ENCODE measurements at regions not wholly inside any gene's neighbourhood (a gene's known extent, or its start where the extent isn't known, plus 50 kb on each side); places are given as distances from the start of the nearest gene placed in this dataset.

DNA sequence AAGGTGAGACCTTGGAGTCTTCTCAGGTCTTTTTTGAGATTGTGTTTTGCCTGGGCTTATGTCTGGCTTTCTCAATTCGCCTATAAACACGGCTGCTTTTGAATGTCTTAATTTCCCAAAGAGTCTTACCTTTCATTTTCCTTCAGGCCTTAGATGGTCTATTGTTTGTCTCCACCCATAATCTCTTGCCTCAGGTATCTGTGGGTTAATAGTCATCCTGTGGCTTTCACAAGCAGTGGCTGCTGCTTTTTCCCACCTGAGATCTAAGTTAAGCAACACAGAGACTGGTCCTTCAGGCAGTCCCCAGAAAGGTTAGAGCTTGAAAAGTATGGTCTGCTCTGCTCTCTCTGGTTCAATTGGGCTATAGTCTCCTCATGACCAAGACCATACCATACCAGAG lies 275.3 kb downstream of the INSIG2 start:
- DNase-seq (ENCODE audit: insufficient read length, low spot score) (no peak), FAIRE-seq (no peak)

DNA sequence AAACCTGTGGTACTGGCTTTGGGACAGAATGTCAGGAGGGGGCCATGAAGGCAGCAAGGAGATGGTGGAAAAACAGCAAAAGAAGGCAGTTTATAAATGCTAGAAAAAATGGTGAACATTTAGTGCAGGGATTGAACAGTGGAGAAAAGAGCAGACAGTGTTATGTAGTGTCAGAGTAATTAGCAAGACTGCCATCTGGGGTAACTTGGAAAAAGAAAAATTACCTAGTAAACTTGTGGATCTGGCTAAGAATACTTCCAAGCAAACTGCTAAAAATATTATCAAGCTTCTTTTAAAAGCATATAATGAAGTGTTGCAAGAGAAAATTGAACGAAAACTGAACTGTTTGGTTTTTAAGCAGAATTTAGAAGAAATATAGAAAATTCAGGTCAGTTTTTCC lies 267.8 kb downstream of the INSIG2 start:
- FAIRE-seq, result no peak
- DNase-seq (ENCODE audit: insufficient read length, low spot score), result no peak

DNA sequence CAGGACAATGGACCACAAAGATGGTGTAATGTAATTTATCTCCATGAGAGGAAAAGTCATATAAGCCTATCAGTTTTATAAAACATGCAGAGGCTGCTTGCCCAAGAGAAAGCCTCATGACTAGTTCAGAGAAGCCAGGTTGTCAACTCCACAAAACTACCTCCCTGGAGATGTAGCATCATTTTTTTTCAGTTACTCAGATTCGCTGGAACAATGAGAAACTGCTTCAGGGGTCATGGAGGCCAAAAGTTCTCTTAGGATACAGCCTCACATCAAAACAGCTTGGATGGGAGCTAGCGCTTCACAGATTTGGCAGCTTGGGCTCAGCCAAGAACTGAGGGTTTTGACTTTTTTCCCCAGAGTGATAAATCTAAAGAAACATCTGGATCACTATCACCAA lies 263.5 kb downstream of the INSIG2 start:
- DNase-seq (ENCODE audit: insufficient read length, low spot score) (no peak), FAIRE-seq (no peak)

DNA sequence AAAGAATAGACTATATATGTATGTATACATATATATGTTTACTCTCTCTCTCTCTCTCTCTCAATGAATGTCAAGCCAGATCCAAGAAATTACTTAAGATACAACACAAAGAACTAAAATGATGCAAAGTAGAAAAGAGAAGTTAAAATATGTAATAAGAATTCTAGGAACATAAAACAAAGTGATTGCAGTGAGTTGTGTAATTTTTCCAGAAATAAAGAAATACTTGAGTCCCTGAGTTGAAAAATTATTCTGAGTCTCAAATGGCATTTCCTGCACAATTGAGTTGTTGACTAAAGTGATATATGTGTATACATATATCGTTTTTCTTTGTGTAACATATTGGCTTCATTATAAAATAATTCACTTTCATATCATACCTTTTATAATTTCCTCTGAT lies 262.4 kb downstream of the INSIG2 start:
- no peak for FAIRE-seq
- no peak for DNase-seq (ENCODE audit: insufficient read length, low spot score)

DNA sequence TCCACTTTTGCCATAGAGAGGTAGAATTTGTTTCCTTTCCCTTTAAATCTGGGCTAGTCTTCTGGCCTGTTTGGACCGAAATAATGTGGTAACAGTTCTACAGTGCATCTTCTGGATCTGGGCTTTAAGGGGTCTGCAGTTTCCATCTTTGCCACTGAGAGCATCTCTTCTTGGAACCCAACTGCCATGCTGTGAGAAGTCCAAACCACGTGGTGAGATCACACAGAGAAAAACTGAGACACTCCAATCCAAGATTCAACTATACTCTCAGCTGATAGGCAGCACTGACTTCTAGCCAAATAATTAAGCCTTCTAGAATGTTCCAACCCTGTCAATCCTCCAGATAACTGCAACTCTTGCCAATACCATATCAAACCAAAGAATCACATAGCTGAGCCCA lies 261.1 kb downstream of the INSIG2 start:
- DNase-seq (ENCODE audit: insufficient read length, low spot score) (no peak), FAIRE-seq (no peak)

DNA sequence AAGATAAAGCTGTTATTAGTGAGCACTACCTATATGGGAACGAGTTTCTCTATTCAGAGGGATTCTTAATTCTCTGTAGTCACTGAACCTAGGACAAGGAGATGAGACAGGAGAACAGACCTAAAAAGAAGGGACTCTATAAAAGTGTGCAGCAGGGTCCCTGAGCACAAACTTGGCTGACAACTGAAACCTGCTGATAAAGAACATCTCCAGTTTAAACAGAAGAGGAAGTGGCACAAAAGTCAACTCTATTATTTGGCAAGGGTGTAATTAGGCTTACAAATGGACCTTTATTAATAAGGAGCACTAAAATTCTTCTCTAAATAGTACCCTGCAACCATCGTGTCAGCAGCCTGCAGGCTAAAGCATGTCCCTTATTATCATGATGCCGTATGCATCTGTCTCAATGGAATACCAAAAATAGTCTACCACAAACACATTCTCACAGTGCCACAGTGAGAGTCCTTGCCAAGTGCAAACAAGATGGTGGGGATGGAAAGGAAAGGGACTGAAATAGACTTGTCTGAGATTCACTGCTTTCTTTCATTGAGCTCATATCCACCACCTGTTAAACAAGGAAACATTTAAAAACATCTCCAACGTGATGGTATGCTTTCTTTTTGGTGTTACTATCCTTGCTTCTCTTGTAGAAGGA lies 260.2 kb downstream of the INSIG2 start:
- DNase-seq (ENCODE audit: insufficient read length, low spot score), result no peak
- no peak for FAIRE-seq

DNA sequence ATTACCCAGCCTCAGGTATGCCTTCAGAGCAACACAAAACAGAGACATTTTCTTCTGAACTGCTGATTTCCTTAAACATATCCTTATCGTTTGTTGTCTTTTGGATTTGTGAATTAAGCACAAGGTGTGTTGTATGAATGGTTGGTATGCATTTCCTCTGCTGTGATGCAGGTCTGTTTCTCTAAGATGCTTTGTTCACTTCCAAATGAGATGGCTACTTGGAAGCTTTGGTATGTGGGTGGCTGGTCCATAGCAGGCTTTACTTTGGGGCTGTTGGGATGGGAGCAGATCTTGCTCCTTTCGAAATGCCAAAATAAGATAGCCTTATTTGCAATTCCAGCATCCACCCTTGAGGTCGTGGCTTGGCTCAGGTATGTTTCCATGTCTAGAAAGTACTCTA lies 257.2 kb downstream of the INSIG2 start:
- DNase-seq (ENCODE audit: insufficient read length, low spot score) (no peak), FAIRE-seq (no peak)

DNA sequence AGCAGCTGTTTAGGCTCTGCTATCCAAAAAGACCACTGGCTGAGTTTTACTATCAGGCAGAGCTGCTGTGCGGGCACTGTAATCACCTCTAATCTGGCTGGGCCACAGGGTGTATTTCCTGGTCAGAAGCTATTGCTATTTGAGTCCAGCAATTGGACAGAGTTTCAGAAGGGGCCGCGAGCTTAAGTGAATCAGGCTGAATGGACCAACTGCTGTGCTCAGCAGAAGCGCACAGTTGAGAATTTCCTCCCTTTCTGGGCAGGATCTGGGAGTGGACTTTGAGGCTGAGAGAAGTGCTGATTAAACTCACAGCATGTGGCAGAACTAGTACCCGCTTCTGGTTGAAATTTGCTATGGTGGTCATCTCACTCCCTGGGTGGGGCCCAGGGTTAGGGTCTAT lies 251.8 kb downstream of the INSIG2 start:
- FAIRE-seq (no peak), DNase-seq (ENCODE audit: insufficient read length, low spot score) (no peak)

DNA sequence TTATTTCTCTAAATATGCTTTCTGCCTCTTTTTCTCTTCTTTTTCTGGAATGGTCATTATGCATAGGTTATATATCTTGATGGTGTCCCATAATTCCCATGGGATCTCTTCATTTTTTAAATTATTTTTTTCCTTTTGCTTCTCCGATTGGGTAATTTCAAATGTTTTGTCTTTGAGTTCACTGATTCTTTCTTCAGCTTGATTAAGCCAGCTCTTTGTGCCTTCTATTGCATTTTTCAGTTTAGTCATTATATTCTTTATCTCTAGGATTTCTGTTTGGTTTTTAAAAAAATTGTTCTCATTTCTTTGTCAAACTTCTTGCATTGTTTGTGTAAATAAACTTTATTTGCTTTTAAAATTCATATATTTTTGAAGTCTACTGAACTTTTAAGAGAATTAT lies 251.1 kb downstream of the INSIG2 start:
- DNase-seq (ENCODE audit: insufficient read length, low spot score), result no peak
- FAIRE-seq, result no peak

DNA sequence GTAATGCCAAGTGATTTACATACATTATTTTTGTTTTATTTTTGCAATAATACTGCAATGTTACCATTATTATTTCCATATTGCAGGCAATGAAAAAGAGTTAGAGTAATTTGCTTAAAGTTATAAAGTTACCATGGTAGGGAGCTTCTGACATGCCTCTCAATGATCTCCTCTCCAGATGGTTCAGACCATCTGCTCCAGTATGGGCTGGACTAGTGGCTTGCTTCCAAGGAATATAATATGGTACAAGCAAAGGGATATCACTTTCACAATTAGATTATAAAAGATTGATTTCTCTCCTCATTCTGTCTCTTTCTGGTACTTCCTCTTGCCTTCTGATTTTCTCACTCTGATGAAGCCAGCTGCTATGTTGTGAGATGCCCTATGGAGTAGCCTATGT lies 245.4 kb downstream of the INSIG2 start:
- DNase-seq (ENCODE audit: insufficient read length, low spot score), result no peak
- FAIRE-seq, result no peak

DNA sequence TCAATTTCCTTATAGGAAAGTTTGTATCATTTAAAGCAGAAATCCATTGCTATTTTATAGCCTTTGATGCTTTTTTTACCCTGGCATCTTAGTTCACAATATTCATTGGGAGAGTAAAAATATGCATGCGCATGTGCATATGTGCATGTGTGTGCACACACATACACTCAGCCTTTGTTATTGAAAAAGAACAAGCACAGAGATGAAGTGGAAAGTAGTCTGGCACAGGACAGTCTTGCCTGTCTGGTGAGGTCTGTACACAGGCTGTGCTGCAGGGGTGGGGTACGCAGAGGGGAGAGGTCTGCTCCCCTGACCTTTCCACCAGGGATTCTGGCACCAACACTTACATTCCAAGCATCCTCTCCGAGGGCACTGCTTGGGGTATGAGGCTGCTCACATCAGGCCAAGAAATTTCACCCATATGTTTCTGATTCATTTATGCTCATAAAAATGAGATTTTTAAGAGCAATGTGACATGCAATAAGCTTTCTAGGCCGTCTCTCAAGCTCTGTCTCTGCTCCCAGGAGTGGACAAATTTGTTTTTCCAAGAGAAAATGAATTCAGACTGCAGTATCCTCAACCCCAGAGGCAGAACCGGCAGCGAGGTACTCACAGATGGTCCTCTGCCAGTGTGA lies 237.2 kb downstream of the INSIG2 start:
- no peak for FAIRE-seq

DNA sequence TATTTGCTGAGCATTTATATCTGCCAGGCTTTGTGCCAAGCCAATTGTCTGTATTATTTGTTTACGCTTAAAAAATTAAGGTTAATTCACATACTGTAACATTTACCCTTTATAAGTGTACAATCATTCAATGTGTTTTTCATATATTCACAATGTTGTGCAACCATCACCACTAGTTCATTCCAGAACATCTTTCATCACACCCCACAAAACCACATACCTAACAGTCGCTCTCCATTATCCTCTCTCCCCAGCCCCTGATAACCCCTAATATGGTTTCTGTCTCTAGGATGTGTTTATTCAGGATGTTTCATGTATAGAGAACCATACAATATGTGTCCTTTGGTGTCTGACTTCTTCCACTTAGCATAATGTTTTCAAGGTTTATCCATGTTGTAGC lies 234.1 kb downstream of the INSIG2 start:
- DNase-seq (ENCODE audit: insufficient read length, low spot score) (no peak), FAIRE-seq (no peak)

More for the DNA sequence above, 237.2 kb downstream of the INSIG2 start:
- DNase-seq (ENCODE audit: insufficient read length, low spot score), result no peak

DNA sequence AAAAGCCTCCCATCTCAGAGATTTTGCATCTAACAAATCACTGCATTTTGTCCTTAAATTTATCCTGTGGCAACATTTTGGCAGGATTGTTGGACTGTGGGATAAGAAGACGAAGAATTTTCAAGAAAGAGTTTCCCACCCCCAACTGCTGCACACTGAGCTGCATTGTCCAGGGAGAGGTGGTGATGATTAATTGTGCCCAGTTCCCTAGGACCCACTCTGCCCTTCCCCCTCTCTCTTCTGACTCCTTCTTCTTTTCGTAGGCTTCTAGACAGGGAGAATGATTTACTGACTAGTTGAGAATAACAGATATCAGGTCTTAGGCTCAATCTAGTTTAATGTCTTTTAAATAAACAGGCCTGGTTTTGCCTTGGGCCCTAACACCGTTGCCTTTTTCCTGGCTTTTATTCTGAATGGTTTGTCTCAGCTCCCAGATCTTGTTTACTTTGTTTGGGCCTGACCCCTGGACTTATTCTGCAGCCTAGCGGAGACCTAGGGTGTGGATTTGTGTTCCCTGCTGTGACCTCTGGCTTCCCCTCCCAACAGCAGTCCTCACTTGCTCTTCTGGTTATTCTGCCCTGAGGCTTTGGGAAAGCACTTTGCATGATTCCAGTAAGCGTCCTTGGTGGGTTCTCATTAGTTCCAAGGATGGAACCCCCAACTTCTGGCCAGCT lies 233.3 kb downstream of the INSIG2 start:
- DNase-seq (ENCODE audit: insufficient read length, low spot score), result no peak
- no peak for FAIRE-seq

DNA sequence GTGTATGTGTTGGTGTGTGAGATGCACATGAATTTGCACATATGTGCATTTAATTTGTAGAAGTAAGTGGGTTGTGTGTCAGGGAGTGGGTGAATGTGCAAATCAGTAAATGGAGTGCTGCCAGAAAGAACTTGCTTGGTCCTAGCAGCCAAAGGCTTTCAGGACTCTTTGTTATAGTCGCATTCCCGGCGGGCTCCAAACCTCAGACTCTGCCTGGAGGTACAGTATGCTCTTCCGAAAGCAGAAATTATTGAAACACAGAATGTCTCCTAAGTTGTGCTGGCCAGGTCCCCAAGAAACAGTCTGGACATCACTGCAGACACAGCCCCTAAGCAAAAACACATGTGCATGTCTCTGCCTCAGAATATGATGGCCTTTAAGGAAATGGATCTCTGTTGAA lies 232.4 kb downstream of the INSIG2 start:
- no peak for DNase-seq (ENCODE audit: insufficient read length, low spot score)
- no peak for FAIRE-seq

DNA sequence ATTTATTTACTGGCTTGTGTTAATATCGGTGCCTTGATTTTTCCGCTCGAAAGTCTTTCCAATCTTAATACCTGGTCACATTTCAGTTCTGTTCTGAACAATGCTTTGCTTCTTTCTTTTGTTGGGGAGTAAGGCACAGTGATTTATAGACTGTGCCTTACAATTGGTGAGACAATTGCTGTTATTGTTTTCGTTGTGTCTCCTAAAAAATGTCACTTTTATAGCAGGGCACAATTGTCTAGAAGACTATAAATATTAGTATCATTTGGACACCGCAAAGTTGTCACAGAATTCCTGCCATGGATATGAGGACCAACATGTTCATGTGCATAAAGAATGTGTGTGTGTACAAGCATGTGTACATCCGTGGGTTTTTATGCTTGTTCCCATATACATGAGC lies 231.9 kb downstream of the INSIG2 start:
- no peak for FAIRE-seq
- no peak for DNase-seq (ENCODE audit: insufficient read length, low spot score)

DNA sequence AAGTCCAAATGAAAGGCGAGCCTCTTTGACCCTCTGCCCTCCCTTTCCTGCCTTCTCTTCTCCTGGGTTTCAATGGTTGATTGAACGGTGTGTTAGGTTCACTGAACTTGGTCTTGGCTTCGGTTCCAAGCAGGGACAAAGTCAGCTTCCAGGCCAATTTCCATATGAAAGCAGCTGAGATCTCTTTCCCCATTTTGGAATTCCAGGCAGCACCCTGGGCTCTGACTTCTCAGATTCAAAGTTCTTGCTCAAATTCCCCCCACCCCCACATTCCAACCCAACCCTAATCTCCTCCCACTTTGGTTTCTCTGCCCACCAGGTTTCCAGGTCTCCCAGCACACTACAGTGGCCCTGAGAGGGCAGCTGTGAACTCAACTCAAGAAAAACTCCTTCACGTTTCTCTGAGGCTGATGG lies 231.0 kb downstream of the INSIG2 start:
- DNase-seq (ENCODE audit: insufficient read length, low spot score), result no peak

DNA sequence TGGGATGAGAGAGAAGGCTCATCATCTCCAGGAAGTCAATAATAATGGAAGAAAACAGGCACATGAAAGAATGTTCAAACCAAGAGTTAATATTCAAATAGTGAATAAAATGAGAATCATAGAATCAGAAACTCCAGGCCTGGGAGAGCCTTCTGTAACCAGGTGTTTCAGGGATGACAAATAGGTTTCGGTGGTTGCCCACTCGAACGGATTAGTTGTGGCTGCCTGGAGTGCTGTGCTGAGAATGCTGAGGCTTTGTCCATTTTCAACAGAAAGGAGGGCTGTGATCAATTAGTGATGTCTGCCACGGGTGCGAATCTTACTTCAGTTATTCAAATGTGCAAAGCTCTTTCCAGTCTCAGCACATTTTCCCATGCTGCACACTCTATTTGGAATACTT lies 227.3 kb downstream of the INSIG2 start:
- DNase-seq (ENCODE audit: insufficient read length, low spot score) (no peak), FAIRE-seq (no peak)

More for the DNA sequence above, 231.0 kb downstream of the INSIG2 start:
- no peak for FAIRE-seq

DNA sequence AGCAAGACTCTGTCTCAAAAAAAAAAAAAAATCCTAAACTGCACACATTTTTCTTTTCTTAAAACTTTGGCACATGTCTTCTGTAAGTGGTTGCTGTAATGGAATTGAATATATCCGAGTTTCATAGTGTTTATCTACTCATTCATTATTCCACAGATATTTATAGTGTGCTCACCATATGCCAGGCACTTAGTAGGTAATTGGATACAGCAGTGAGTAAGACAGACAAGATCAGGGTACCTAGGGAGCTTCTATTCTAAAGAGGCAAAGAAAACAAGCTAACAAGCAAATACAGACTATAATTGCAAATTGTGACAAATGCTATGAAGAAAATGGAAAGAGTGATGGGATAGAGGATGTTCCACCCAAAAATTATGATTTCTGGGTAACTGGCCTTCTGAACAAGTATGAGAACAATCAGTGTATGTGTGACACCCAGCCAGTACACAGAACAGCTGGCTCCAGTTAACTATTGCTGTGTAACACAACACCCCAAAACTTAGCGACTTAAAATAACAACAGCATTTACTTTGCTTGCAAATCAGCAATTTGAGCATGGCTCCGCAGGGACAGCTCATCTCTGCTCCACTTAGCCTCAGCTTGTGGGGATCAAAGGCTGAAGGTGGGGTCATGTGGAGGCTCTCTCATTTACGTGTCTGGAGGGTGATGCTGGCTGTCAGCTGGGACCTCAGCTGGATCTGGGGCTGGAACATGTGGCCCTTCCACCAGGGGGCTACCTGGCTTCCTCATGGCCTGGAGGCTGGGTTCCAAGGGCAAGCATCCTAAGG lies 224.9 kb downstream of the INSIG2 start:
- FAIRE-seq (no peak), DNase-seq (ENCODE audit: insufficient read length, low spot score) (no peak)

DNA sequence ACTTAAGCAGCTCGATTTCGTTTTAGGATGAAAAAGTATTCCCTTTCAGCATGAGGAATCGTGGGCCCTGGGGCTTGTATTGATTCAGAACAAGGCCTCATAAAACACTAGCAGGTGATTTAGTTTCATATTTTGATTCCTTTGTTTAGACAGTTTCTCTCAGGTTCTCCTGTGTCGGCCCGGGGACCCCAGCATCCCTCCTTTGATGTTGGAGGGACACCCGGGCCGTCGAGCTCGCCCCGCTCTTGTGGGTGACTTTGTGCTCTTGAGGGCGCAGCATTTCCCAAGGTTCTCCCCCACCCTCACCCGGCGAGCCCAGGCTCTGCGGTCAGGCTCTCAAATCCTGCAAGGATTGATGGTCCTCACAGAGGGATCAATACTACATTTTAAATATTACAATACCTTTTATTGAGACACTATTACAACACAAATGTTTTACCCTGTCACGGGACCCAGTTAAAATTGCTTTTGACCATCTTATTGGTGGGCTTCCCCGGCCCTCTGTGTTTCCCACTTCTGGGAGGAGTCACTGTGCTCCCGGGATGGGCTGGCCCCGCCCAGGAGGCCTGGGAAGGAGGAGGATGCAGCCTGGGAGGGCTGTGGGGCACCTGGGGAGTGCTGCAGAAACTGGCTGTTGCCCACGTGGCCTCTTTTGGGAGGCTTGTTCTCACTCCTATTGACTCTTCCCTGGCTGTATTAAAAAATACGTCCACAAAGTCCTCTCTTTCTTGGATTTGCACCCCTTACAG lies 222.6 kb downstream of the INSIG2 start:
- DNase-seq (ENCODE audit: insufficient read length, low spot score) (no peak), FAIRE-seq (no peak)

DNA sequence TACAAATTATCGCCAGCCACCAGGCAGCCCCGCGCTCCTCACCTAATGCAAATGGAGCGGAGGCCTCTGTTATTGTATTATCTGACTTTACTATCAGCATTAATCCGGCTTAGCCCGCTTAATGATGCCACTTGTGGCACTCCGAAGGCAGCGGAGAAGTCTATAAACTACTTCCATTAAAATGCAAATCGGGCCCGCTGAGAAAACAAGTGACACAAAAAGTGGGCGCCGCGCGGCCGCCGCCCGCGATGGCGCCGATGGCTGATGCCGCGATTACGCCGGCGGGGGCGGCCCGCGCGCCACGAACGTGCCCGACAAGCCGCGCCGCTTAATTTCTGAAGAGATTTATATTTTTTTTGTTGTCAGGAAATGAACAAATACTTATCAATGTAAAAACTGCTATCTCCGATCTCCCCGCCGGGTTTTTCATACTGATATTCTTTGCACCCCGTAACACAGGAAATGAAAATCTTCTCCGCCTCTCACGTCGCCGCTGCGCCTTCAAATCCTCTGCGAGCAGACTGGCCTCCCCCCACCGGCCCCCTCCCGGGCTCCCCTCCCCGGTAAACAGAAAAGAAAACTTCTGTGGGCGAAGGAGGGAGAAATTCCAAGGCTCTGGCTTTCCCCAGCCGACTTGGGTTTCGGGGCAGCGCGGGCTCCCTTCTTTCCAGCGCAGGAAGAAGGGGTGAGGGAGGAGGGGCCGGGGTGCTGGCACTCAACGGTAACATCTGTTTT lies 221.8 kb downstream of the INSIG2 start:
- FAIRE-seq, result no peak
- peak; percentile 13 for DNase-seq (ENCODE audit: insufficient read length, low spot score)

Measured in GM19239 (cell line).